Upper lobe of right lung (tissue), 1 donor: ENCODE measurements at regions not wholly inside any gene's neighbourhood (a gene's known extent, or its start where the extent isn't known, plus 50 kb on each side); places are given as distances from the start of the nearest gene placed in this dataset.

Experiments
- ATAC-seq: fragments of 200-7000 bp; cut with Tn5 transposase; one replicate; pipeline ENCODE4 v1.9.1; 2020; ENCODE audit warnings: mild to moderate bottlenecking, moderate library complexity
- DNase-seq: peaks from one replicate; pipeline ENCODE4 v3.0.0-alpha.2; 2020
- H3K27ac ChIP-seq: fragments of 200-600 bp; one replicate; pipeline ENCODE4 v1.8.0; 2022
- H3K27me3 ChIP-seq: fragments of 200-600 bp; one replicate; pipeline ENCODE4 v1.8.0; 2022; ENCODE audit warnings: mild to moderate bottlenecking
- H3K36me3 ChIP-seq: fragments of 200-600 bp; one replicate; pipeline ENCODE4 v1.8.0; 2022
- H3K4me1 ChIP-seq: fragments of 200-600 bp; one replicate; pipeline ENCODE4 v1.8.0; 2022
- H3K4me3 ChIP-seq: fragments of 200-600 bp; one replicate; pipeline ENCODE4 v1.8.0; 2022; ENCODE audit warnings: mild to moderate bottlenecking
- H3K9me3 ChIP-seq: fragments of 200-600 bp; one replicate; pipeline ENCODE4 v1.8.0; 2022
- CTCF ChIP-seq: fragments of 200-600 bp; IDR thresholded peaks from one replicate; pipeline ENCODE4 v1.8.0; 2022; ENCODE audit warnings: antibody characterized with exemption
- intact Hi-C: fragments of 100-400 bp; cut with DNase I; formaldehyde crosslinking; loops from one replicate; pipeline ENCODE4 v1.11.0; 2022
- donor health status: DM: no; HTN: yes; CAD: no; lungs with severe emphysema.

- no peak overlapping the region for H3K27ac ChIP-seq
- no peaks in the 10 kb centered on the region for H3K9me3 ChIP-seq
- no peak overlapping the region for H3K4me3 ChIP-seq
- intact Hi-C loops, result no loop called here
- H3K27me3 ChIP-seq, result no peaks in the 10 kb centered on the region
- no peaks in the 10 kb centered on the region for H3K36me3 ChIP-seq
- no peak for TF ChIP-seq CTCF
- ATAC-seq (no peak), DNase-seq (no peak)
- no peaks in the 10 kb centered on the region for H3K4me1 ChIP-seq
Observed at GRCh38 chrY:8151561-8151960, 1185.7 kb upstream of the TSPY4 start.

DNA sequence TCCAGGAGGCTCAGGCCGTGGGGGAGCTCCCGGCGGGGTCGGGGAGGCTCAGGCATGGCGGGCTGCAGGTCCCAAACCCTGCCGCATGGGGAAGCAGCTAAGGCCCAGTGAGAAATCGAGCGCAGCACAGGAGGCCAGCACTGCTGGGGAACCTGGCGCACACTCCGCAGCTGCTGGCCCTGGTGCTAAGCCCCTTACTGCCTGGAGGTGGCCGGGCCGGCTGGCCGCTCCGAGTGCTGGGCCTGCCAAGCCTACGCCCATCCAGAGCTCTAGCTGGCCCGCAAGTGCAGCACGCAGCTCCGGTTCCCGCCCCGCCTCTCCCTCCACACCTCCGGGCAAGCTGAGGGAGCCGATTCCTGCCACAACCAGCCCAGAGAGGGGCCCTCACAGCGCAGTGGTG, 1208.7 kb upstream of the TSPY4 start:
- no peak for DNase-seq
- TF ChIP-seq CTCF, result no peak
- intact Hi-C loops, result no loop called here

GRCh38 chrY:8125907-8126571, 1211.2 kb upstream of the TSPY4 start:
- H3K4me1 ChIP-seq, result no peaks in the 10 kb centered on the region
- no peaks in the 10 kb centered on the region for H3K9me3 ChIP-seq
- no peak for ATAC-seq
- no peak for DNase-seq
- H3K36me3 ChIP-seq, result no peaks in the 10 kb centered on the region
- H3K27ac ChIP-seq, result no peak overlapping the region
- no peak overlapping the region for H3K4me3 ChIP-seq
- no peaks in the 10 kb centered on the region for H3K27me3 ChIP-seq
- intact Hi-C loops, result no loop called here
- no peak for TF ChIP-seq CTCF

More for the DNA sequence above, 1208.7 kb upstream of the TSPY4 start:
- Histone ChIP-seq H3K4me3 (no peak overlapping the region), H3K27ac (no peak overlapping the region), H3K36me3 (no peaks in the 10 kb centered on the region), H3K4me1 (no peaks in the 10 kb centered on the region), H3K27me3 (no peaks in the 10 kb centered on the region), H3K9me3 (no peaks in the 10 kb centered on the region)
- no peak for ATAC-seq

DNA sequence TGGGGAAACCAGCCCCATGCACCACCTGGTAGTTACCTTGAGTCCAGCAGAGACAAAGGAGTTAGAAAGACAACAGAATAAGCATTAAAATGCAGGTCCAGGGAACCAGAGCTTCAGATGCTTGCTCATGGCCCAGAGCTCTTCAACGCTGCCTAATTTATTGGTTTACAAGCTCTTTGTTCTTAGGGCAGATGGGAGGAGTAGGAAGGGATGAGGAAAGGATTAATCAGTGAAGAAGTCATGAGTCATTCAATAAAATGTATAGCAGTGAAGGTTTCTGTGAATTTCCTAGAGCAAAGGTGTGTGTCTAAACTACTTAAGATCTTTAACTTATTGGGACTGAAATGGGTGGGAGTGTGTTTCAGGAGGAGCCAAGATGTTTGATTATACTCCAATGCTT, 1210.3 kb upstream of the AMELY start:
- Histone ChIP-seq H3K4me1 (no peaks in the 10 kb centered on the region), H3K9me3 (no peaks in the 10 kb centered on the region), H3K36me3 (no peaks in the 10 kb centered on the region), H3K27me3 (no peaks in the 10 kb centered on the region), H3K4me3 (no peak overlapping the region), H3K27ac (no peak overlapping the region)
- ATAC-seq, result no peak
- DNase-seq, result no peak
- intact Hi-C loops, result no loop called here
- no peak for TF ChIP-seq CTCF

DNA sequence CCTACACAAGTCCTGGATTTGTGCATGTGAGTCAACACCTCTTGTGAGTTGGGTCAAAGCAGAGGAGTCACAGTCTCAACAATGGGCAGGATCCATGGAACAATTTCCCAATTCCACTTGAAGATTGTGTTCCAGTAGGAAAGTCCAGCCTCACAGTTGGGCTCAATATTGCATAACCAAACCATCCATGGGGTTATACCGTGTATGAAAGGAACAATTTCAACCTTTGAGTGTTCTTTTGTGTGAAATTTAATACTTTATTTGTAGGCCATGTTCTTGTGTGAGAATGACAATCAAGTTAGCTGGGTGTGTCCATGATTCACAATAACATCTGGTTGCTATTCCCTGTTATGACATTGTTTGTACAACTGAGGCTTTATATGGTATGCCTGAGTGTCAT, 1182.9 kb upstream of the AMELY start:
- DNase-seq (no peak), ATAC-seq (no peak)
- intact Hi-C loops, result no loop called here
- H3K27me3 ChIP-seq, result no peaks in the 10 kb centered on the region
- H3K4me1 ChIP-seq, result no peaks in the 10 kb centered on the region
- no peaks in the 10 kb centered on the region for H3K9me3 ChIP-seq
- no peak overlapping the region for H3K27ac ChIP-seq
- no peaks in the 10 kb centered on the region for H3K36me3 ChIP-seq
- H3K4me3 ChIP-seq, result no peak overlapping the region
- TF ChIP-seq CTCF, result no peak

GRCh38 chrY:8092926-8093325, 1181.4 kb upstream of the AMELY start:
- no peak overlapping the region for H3K4me3 ChIP-seq
- H3K9me3 ChIP-seq, result no peaks in the 10 kb centered on the region
- no peak for TF ChIP-seq CTCF
- H3K27ac ChIP-seq, result no peak overlapping the region
- ATAC-seq (no peak), DNase-seq (no peak)
- intact Hi-C loops, result no loop called here
- no peaks in the 10 kb centered on the region for H3K4me1 ChIP-seq
- H3K36me3 ChIP-seq, result no peaks in the 10 kb centered on the region
- H3K27me3 ChIP-seq, result no peaks in the 10 kb centered on the region
